Endothelial cell of umbilical vein (primary cell): ENCODE measurements at regions not wholly inside any gene's neighbourhood (a gene's known extent, or its start where the extent isn't known, plus 50 kb on each side); places are given as distances from the start of the nearest gene placed in this dataset.

Experiments used
- BruUV-seq: library from RNA; stranded (reverse); fragments of 400-500 nt; replicated peaks from 2 replicates; lab custom pipeline; 2021; lab: Mats Ljungman, UMichigan
- CTCF ChIA-PET: fragments of 300-600, 350-600 bp; sonication (Branson Sonifier 250); formaldehyde crosslinking; loops from one replicate; lab custom pipeline; 2021; ENCODE audit warnings: antibody characterized with exemption, inconsistent platforms; lab: Charles Lee
- POLR2A ChIA-PET: fragments of 300-600, 350-600 bp; sonication (Branson Sonifier 250); formaldehyde crosslinking; loops from one replicate; lab custom pipeline; 2021; ENCODE audit warnings: antibody characterized with exemption, inconsistent platforms; lab: Charles Lee
- DNase-seq: peaks from one replicate; pipeline ENCODE4 v3.0.0-alpha.2; 2011; ENCODE audit warnings: low read depth, low spot score
- FAIRE-seq: peaks from 2 replicates; lab custom pipeline; 2011; peaks lifted over from hg19 to GRCh38; lab: Jason Lieb, UNC
- H2AFZ ChIP-seq: 2 replicates; pipeline ENCODE4 v1.6.0; 2012; ENCODE audit warnings: low read depth, low read length, control low read depth, inconsistent platforms
- H3K27ac ChIP-seq: 2 replicates; pipeline ENCODE4 v1.5.1; 2011; ENCODE audit warnings: low read depth, mild to moderate bottlenecking, control low read depth, low read length, moderate library complexity; ENCODE audit not compliant: insufficient read depth
- H3K27me3 ChIP-seq, 2 experiments: 2 replicates each; pipeline versions ENCODE4 v1.6.0 to v1.6.1; 2011; ENCODE audit warnings: low read length in 2 of 2, mixed read lengths in 1 of 2; ENCODE audit not compliant: control insufficient read depth in 2 of 2, insufficient read depth in 2 of 2
- H3K36me3 ChIP-seq, 2 experiments: 2 replicates in 1 of 2; 3 replicates in 1 of 2; pipeline ENCODE4 v1.5.1; 2011; ENCODE audit warnings: low read length in 2 of 2, mild to moderate bottlenecking in 1 of 2, moderate library complexity in 1 of 2; ENCODE audit not compliant: control insufficient read depth in 2 of 2, insufficient read depth in 2 of 2; ENCODE audit errors: extremely low read depth in 1 of 2
- H3K4me1 ChIP-seq: 3 replicates; pipeline ENCODE4 v1.5.1; 2011; ENCODE audit warnings: mild to moderate bottlenecking, low read length; ENCODE audit not compliant: control insufficient read depth, insufficient read depth; ENCODE audit errors: extremely low read depth
- H3K4me2 ChIP-seq: 2 replicates; pipeline ENCODE4 v1.6.1; 2011; ENCODE audit warnings: low read length, control low read depth, mixed read lengths; ENCODE audit not compliant: insufficient read depth
- H3K4me3 ChIP-seq, 3 experiments: fragments of 200-600 bp in 1 of 3; sonication (generic), shearing (Covaris generic) in 1 of 3; replicated peaks in 1 of 3; 2 replicates each; pipeline ENCODE4 v1.5.1; 2011 to 2016; ENCODE audit warnings: control low read depth in 3 of 3, low read length in 3 of 3, mild to moderate bottlenecking in 2 of 3, inconsistent platforms in 1 of 3, low read depth in 1 of 3, moderate library complexity in 1 of 3; ENCODE audit not compliant: insufficient read depth in 1 of 3
- H3K79me2 ChIP-seq: 2 replicates; pipeline ENCODE4 v1.6.0; 2012; ENCODE audit warnings: low read length, inconsistent platforms; ENCODE audit not compliant: control insufficient read depth, insufficient read depth
- H3K9ac ChIP-seq: replicated peaks from 2 replicates; pipeline ENCODE3; 2011; ENCODE audit warnings: low read length, control low read depth; ENCODE audit not compliant: insufficient read depth; ENCODE audit errors: extremely low read depth
- H3K9me1 ChIP-seq: replicated peaks from 3 replicates; pipeline ENCODE4 v1.6.0; 2011; ENCODE audit warnings: mild to moderate bottlenecking, low read length; ENCODE audit not compliant: control insufficient read depth, insufficient read depth; ENCODE audit errors: extremely low read depth
- H3K9me3 ChIP-seq: replicated peaks from 2 replicates; pipeline ENCODE4 v1.5.1; 2012; ENCODE audit warnings: low read length, inconsistent platforms; ENCODE audit not compliant: control insufficient read depth, insufficient read depth
- H4K20me1 ChIP-seq: replicated peaks from 2 replicates; pipeline ENCODE3; 2011; ENCODE audit warnings: mild to moderate bottlenecking, low read length; ENCODE audit not compliant: control insufficient read depth, insufficient read depth; ENCODE audit errors: extremely low read depth
- CTCF ChIP-seq, 2 donors: IDR thresholded peaks; 1 replicate in 1 of 2; 2 replicates in 1 of 2; pipeline ENCODE4 v1.5.1; 2011; ENCODE audit warnings: low read length in 2 of 2, mild to moderate bottlenecking in 2 of 2, moderate library complexity in 2 of 2, control low read depth in 1 of 2, inconsistent platforms in 1 of 2, low read depth in 1 of 2; ENCODE audit not compliant: insufficient read depth in 1 of 2; ENCODE audit errors: extremely low read depth in 1 of 2
- EZH2 ChIP-seq: IDR thresholded peaks from 2 replicates; pipeline ENCODE4 v1.6.1; 2012; ENCODE audit warnings: borderline replicate concordance, low read depth, mild to moderate bottlenecking, moderate library complexity, low read length, inconsistent platforms; ENCODE audit not compliant: severe bottlenecking
- FOS ChIP-seq: IDR thresholded peaks from 2 replicates; pipeline ENCODE4 v1.6.1; 2011; ENCODE audit warnings: mild to moderate bottlenecking, low read length, moderate library complexity, borderline replicate concordance; ENCODE audit not compliant: insufficient read depth
- GATA2 ChIP-seq: IDR thresholded peaks from 2 replicates; pipeline ENCODE4 v1.7.0; 2011; ENCODE audit warnings: low read depth, mild to moderate bottlenecking, moderate library complexity, mixed read lengths, low read length; ENCODE audit not compliant: insufficient read length, insufficient read depth
- JUN ChIP-seq: IDR thresholded peaks from 2 replicates; pipeline ENCODE4 v1.6.1; 2011; ENCODE audit warnings: borderline replicate concordance, low read depth; ENCODE audit not compliant: insufficient read length, insufficient read depth
- MAX ChIP-seq: IDR thresholded peaks from 2 replicates; pipeline ENCODE4 v1.6.1; 2011; ENCODE audit not compliant: insufficient read depth, insufficient read length
- MYC ChIP-seq: IDR thresholded peaks from one replicate; pipeline ENCODE4 v1.6.1; 2011; ENCODE audit warnings: mild to moderate bottlenecking, low read depth, low read length
- POLR2A ChIP-seq: IDR thresholded peaks from 2 replicates; pipeline ENCODE4 v1.6.1; 2012; ENCODE audit warnings: low read depth, mild to moderate bottlenecking, control low read depth, low read length
- POLR2AphosphoS5 ChIP-seq: IDR thresholded peaks from 2 replicates; pipeline ENCODE4 v1.6.1; 2012; ENCODE audit warnings: low read depth, mild to moderate bottlenecking, control low read depth, low read length, moderate library complexity; ENCODE audit not compliant: insufficient read depth
- dilution Hi-C: fragments of 300-500 bp; cut with MboI; formaldehyde crosslinking; loops from one replicate; pipeline ENCODE4 v1.15.0; 2019; ENCODE audit warnings: low sequenced_read_pairs; ENCODE audit not compliant: extremely low pct_ligation_motif_present
- intact Hi-C: fragments of 100-400 bp; cut with micrococcal nuclease; formaldehyde crosslinking; loops from one replicate; pipeline ENCODE4 v1.10.0; 2022

GRCh38 chr13:111549464-111549863 lies 229.0 kb downstream of the TEX29 start:
- Histone ChIP-seq H3K9me1 (no peaks in the 10 kb centered on the region), H3K36me3 (no peaks in the 10 kb centered on the region), H2AFZ (no peak overlapping the region), H3K4me2 (no peak overlapping the region), H3K9ac (no peak overlapping the region), H3K9me3 (no peaks in the 10 kb centered on the region), H3K4me1 (no peaks in the 10 kb centered on the region), H3K27me3 (no peaks in the 10 kb centered on the region), H3K27ac (no peak overlapping the region), H3K4me3 (no peak overlapping the region), H4K20me1 (no peaks in the 10 kb centered on the region), H3K79me2 (no peaks in the 10 kb centered on the region)
- ChIA-PET CTCF (no interaction called here), POLR2A (no interaction called here)
- DNase-seq = no peak
- BruUV-seq = no TSS peak
- dilution Hi-C loops (no loop called here), intact Hi-C loops (no loop called here)
- FAIRE-seq = no peak
- TF ChIP-seq CTCF (IDR thresholded peaks at IDR 0.05; ENCODE audit: extremely low read depth in 1 of 2, insufficient read depth in 1 of 2, low read depth in 1 of 2, low read length in 2 of 2) = no peak
- TF ChIP-seq MYC = no peak
- TF ChIP-seq FOS = no peak
- no peak for TF ChIP-seq MAX
- TF ChIP-seq GATA2 = no peak
- no peak for TF ChIP-seq JUN
- no peak for TF ChIP-seq EZH2
- no peak for TF ChIP-seq POLR2AphosphoS5
- no peak for TF ChIP-seq POLR2A
